Activated T-helper 17 cell treated with anti-CD3 and anti-CD28 coated beads, Interleukin-2, amount 50 U/mL, for 72 hours (primary cell): ENCODE measurements at regions not wholly inside any gene's neighbourhood (a gene's known extent, or its start where the extent isn't known, plus 50 kb on each side); places are given as distances from the start of the nearest gene placed in this dataset.
A peak's percentile ranks its signal among the peaks of the same experiment; 100 is the strongest.

ENCODE experiments used
- ATAC-seq: fragments of 150-1000 bp; cut with Tn5 transposase; replicated peaks from 2 replicates; pipeline ENCODE4 v1.10.0; 2021; ENCODE audit warnings: mild to moderate bottlenecking, moderate library complexity
- H3K27ac Mint-ChIP-seq: one replicate; pipeline ENCODE4 v1.8.0; 2022; ENCODE audit warnings: mixed read lengths
- H3K27me3 Mint-ChIP-seq: one replicate; pipeline ENCODE4 v1.8.0; 2022; ENCODE audit warnings: mixed read lengths
- H3K36me3 Mint-ChIP-seq: one replicate; pipeline ENCODE4 v1.8.0; 2022; ENCODE audit warnings: low read depth, mild to moderate bottlenecking, mixed read lengths
- H3K4me1 Mint-ChIP-seq: one replicate; pipeline ENCODE4 v1.8.0; 2022; ENCODE audit warnings: mixed read lengths
- H3K4me3 Mint-ChIP-seq: one replicate; pipeline ENCODE4 v1.8.0; 2022; ENCODE audit warnings: mild to moderate bottlenecking, mixed read lengths
- H3K9me3 Mint-ChIP-seq: one replicate; pipeline ENCODE4 v1.8.0; 2022; ENCODE audit warnings: mixed read lengths

DNA sequence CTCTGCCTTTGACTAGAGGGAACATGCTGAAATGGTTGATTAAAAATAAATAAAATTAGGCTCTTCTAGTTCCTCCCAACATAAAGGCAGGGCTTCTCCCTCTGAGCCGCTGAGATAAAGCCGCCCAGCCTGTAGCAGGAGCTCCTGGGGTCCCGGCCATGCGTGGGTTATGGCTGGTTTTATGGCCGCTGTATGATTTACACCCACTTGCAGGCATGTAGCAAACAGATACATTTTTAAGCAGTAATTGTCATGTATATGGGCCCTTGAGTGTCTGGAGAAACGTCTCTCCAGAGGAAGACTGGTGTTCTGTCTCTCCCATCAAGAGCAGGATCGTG is 201.0 kb upstream of the TNRC6C start:
- Mint-ChIP-seq H3K9me3 (no peaks in the 10 kb centered on the region), H3K4me3 (no peak overlapping the region), H3K36me3 (no peaks in the 10 kb centered on the region), H3K4me1 (no peaks in the 10 kb centered on the region), H3K27ac (no peak overlapping the region), H3K27me3 (no peaks in the 10 kb centered on the region)
- no peak for ATAC-seq

DNA sequence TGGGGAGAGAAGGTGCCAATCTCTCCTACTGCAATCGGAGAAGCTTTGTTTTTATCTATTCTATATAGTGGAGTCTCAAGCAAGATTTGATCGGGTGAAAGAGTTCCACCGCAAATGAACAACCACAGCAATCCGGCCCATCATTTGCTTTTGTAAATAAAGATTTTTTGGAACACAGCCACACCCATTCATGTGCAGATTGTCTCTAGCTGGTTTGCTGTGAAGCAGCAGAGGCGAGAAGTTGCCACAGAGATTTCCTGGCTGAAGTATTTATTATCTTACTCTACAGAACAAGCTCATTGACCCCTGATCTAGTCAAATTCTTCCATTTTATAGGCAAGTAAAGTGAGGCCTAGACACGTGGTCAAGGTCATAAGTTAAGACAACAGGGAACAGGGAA is 195.5 kb upstream of the TNRC6C start:
- Mint-ChIP-seq H3K4me1 (no peaks in the 10 kb centered on the region), H3K27me3 (no peaks in the 10 kb centered on the region), H3K36me3 (no peaks in the 10 kb centered on the region), H3K9me3 (no peaks in the 10 kb centered on the region), H3K27ac (no peak overlapping the region), H3K4me3 (no peak overlapping the region)
- ATAC-seq = no peak

DNA sequence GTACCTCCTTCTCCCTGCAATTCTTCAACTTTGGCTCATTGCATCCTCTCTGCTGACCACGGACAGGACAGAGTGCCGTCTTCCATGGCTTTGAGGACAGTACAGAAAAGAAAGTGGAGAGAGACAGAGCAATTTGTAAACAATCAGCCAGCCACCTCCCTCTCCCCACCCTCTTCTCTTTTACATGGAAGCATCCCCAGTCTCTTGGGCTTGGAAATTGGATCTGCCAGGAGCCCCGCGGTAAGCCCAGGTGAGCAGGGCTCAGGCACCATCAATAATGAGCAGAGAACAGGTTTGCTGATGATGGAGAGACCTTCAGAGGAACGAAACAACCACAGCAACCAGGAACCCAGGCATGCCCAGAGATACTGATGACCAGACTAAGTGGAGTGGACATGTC is 194.9 kb upstream of the TNRC6C start:
- Mint-ChIP-seq H3K27me3 (no peaks in the 10 kb centered on the region), H3K4me1 (no peaks in the 10 kb centered on the region), H3K27ac (no peak overlapping the region), H3K36me3 (no peaks in the 10 kb centered on the region), H3K4me3 (no peak overlapping the region), H3K9me3 (no peaks in the 10 kb centered on the region)
- no peak for ATAC-seq

DNA sequence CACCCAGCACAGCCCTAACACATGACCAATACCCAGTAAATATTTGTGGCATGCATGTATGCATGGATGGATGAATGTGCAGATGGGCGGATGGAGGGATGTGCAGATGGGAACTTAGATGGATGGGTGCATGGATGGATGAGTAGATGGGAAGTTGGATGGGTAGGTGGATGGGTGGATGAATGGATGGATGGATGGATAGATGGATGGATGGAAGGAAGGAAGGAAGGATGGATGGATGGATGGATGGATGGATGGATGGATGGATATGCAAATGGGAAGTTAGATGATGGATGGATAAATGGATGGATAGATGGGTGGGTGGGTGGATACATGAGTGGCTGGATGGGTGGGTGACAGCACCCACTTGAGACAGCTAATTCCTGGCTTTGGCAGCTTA is 193.2 kb upstream of the TNRC6C start:
- Mint-ChIP-seq H3K4me1 (no peaks in the 10 kb centered on the region), H3K9me3 (no peaks in the 10 kb centered on the region), H3K36me3 (no peaks in the 10 kb centered on the region), H3K4me3 (no peak overlapping the region), H3K27ac (no peak overlapping the region), H3K27me3 (no peaks in the 10 kb centered on the region)
- no peak for ATAC-seq

DNA sequence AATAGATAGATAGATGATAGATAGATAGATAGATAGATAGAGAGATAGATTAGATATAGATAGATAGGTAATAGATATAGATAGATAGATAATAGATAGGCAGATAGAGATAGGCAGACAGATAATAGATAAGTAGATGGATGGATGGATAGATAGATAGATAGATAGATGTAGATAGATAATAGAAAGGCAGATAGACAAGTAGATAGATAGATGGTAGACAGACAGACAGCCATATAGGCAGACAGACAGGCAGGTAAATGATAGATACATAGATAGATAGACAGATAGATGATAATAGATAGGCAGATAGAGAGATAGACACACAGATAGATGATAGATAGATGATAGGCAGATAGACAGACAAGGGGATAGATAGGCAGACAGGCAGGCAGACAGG is 191.4 kb upstream of the TNRC6C start:
- no peak overlapping the region for H3K27ac Mint-ChIP-seq

DNA sequence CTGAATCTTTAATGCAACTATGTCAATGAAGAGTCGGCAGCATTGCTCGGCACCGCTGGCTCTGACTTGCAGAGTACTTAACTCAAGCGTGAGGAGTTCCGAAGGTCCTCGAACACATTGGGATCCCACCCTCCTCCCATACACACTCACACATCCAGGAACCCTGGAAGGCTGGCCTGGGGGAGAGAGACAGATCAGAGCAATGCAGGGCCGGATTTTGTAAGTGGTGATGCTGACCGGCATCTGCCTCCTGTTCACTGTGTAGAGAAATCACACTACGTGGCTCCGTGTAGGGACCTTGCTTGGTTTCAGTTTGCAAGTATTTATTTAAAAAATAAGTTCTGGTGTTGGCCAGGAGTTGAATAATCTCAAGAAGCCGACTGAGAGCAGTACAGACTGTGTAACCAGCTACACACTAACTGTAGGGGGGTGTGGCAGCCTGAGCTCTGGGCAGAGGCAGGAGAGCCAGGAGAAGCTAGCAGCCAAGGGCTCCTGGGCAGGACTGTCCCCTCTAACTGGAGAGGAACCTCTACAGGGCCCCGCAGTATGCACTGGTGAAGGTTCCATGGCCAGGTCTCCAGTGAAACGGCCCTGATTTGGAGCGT is 190.2 kb upstream of the TNRC6C start:
- H3K36me3 Mint-ChIP-seq = no peaks in the 10 kb centered on the region
- H3K27me3 Mint-ChIP-seq = no peaks in the 10 kb centered on the region
- no peak overlapping the region for H3K4me3 Mint-ChIP-seq
- H3K4me1 Mint-ChIP-seq = peaks cover 6% of the 10 kb centered on the region
- no peak overlapping the region for H3K27ac Mint-ChIP-seq
- H3K9me3 Mint-ChIP-seq = no peaks in the 10 kb centered on the region
- no peak for ATAC-seq

More for the DNA sequence above, 191.4 kb upstream of the TNRC6C start:
- no peak for ATAC-seq
- Mint-ChIP-seq H3K9me3 (no peaks in the 10 kb centered on the region), H3K4me3 (no peak overlapping the region), H3K4me1 (peaks cover 1% of the 10 kb centered on the region), H3K36me3 (no peaks in the 10 kb centered on the region), H3K27me3 (no peaks in the 10 kb centered on the region)

DNA sequence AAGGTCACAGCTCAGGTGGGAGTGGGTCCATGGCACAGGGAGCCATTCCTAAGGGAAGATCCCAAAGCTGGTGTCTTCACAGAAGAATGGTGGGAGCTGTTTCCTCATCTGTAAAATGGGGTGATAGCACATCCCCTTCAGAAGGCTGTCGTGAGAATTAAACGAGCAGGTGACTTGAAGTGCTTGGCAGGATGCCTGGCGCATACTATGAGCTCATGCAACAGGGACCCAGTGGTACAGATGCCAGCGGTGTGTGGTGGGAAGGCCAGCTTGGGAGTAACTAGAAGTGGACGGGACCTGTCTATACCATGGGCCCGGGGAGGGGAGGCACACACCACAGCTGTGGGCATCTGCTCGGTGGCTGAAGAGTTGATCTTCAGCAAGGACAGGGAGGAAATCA is 189.3 kb upstream of the TNRC6C start:
- H3K27me3 Mint-ChIP-seq = no peaks in the 10 kb centered on the region
- peaks cover 6% of the 10 kb centered on the region for H3K4me1 Mint-ChIP-seq
- H3K4me3 Mint-ChIP-seq = no peak overlapping the region
- H3K27ac Mint-ChIP-seq = no peak overlapping the region
- ATAC-seq = no peak
- no peaks in the 10 kb centered on the region for H3K9me3 Mint-ChIP-seq
- H3K36me3 Mint-ChIP-seq = no peaks in the 10 kb centered on the region

DNA sequence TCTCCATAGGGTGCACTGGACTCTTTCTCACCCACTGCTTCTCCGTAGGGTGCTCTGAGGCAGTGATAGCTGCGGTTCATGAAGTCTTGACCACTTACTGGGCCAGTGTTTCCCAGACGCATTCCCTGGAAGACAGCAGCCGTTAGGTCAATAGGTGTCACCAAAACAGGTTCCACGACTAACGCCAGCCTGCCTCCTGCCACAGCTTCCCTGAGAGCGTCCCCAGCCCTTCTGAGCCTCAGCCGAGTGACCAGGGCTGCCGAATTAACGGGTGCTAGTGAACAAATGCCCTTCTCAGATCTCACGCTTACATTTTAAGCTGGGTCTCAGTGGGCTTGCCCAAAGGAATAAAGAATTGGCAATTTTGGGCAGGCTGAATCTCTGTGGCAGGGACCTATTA is 188.7 kb upstream of the TNRC6C start:
- H3K36me3 Mint-ChIP-seq = no peaks in the 10 kb centered on the region
- ATAC-seq = no peak
- peaks cover 6% of the 10 kb centered on the region for H3K4me1 Mint-ChIP-seq
- H3K4me3 Mint-ChIP-seq = no peak overlapping the region
- no peaks in the 10 kb centered on the region for H3K27me3 Mint-ChIP-seq
- no peaks in the 10 kb centered on the region for H3K9me3 Mint-ChIP-seq
- H3K27ac Mint-ChIP-seq = no peak overlapping the region

DNA sequence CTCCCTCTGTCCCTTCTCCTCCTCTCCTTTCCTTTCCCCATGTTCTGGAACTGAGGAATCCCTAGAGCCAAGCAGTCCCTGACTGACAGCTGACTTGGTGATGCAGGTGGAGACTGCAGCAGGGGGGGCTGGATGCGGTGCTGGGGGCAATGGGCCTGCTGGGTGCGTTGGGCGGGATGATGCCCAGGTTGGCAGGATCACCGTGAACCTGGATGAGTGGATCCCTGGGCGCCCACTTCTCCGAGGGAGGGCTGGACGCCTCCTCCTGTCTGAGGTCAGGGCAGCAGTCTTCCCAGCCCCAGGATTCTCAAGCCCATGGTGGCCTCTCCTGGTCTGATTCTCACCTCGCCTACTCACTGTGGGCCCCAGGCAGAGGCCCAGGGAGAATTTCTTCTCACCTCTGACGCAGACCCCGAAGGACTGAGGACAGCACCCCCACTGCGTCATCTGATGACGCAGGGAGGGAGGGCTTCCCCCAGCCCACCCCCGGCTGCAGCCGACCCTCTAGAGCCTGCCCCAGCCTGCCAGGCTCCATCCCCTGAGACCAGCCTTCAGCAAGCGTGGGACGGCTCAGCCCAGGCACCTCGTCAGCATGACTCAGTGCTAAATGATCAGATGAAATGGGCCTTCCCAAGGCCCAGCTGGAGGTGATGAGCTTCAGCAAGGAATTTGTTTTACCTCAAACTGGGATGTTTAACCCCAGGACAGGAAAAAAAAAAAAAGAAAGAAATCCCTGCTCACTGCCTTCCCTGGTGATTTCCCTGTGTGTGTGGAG is 188.0 kb upstream of the TNRC6C start:
- Mint-ChIP-seq H3K36me3 (no peaks in the 10 kb centered on the region), H3K4me3 (no peak overlapping the region), H3K27ac (no peak overlapping the region), H3K9me3 (no peaks in the 10 kb centered on the region), H3K27me3 (no peaks in the 10 kb centered on the region), H3K4me1 (peaks cover 6% of the 10 kb centered on the region)
- no peak for ATAC-seq

DNA sequence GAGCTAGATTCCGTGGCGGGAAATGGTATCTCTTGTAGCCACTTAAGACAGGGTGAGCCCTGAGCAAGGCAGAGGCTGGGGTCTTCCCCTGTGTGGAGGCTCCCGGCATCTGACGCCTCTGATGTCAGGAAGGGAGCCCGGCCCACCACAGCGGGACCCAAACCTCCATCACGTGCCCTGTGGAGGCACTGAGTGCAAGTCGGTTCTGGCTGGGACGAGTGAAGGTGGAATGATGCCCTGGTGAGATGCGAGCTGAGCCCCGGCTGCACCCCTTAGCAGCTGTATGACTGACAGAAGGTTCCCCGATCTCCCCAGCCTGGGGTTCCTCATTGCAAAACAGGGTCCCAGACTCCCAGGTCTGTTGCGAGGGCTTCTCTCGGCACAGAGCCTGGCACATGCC is 187.4 kb upstream of the TNRC6C start:
- H3K36me3 Mint-ChIP-seq = no peaks in the 10 kb centered on the region
- H3K27me3 Mint-ChIP-seq = no peaks in the 10 kb centered on the region
- ATAC-seq = no peak
- H3K4me3 Mint-ChIP-seq = no peak overlapping the region
- peaks cover 6% of the 10 kb centered on the region for H3K4me1 Mint-ChIP-seq
- H3K27ac Mint-ChIP-seq = no peak overlapping the region
- no peaks in the 10 kb centered on the region for H3K9me3 Mint-ChIP-seq

DNA sequence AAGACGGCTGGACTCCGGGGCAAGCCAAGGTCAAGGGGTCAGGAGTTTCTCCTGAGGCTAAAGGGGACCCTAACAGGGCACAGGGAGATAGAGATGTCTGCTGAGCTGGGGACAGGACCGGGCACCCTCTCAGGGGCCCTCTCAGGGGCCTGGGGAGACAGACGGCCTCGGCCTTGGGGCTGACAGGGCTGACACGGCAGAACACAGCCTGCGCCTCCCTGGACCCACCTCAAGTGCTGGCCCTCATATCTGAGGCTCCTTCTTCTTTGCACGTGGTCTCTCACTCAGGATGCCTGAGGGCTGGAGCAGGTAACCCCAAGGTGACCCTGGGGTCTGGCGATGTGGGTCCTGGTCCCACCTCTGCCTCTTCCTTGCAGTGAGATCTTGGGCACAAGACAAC is 186.9 kb upstream of the TNRC6C start:
- Mint-ChIP-seq H3K27ac (no peak overlapping the region), H3K9me3 (no peaks in the 10 kb centered on the region)

DNA sequence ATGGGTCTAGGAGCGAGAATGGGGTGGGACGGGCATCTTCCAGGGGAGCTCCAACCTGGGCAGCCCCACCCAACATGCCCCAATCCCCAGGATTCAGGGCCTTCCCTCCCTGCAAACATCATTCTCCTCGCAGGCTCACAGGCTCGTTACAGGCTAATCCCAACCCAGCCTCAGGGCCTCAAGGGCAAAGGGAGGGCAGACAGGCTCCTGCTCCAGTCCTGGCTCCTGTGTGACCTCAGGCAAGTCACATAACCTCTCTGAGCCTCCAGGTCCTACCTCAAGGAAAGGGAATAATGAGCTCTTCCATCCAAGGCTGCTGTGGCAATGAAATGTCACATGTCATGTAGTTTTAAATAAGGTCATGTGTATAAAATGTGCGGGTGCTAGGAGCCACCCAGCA is 186.5 kb upstream of the TNRC6C start:
- Mint-ChIP-seq H3K36me3 (no peaks in the 10 kb centered on the region), H3K27ac (no peak overlapping the region), H3K4me1 (peaks cover 6% of the 10 kb centered on the region), H3K4me3 (no peak overlapping the region), H3K27me3 (no peaks in the 10 kb centered on the region), H3K9me3 (no peaks in the 10 kb centered on the region)
- ATAC-seq = no peak

More for the DNA sequence above, 186.9 kb upstream of the TNRC6C start:
- H3K4me3 Mint-ChIP-seq = no peak overlapping the region
- ATAC-seq = no peak
- no peaks in the 10 kb centered on the region for H3K36me3 Mint-ChIP-seq
- H3K4me1 Mint-ChIP-seq = peaks cover 6% of the 10 kb centered on the region
- no peaks in the 10 kb centered on the region for H3K27me3 Mint-ChIP-seq

DNA sequence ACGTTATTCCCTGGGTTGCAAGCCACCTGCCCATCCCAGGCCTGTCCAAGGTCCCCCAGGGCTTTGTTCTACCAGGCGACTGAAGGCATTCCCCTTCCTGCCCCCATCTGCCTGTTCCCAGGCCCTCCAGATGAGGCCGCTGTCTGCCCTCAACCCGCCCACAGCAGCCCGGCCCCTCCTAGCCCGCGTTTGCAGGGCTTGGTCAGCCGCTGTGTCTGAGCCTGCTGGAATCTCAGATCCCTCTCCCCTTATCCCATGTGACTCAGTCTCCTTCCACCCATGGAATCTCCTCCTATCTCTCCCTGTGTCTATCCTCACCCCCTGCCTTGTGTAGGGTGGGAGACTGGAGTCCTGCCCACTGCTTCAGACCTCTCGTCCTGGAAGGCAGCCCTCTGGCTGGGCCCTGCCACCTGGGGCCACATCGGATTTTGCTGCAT is 186.0 kb upstream of the TNRC6C start:
- Mint-ChIP-seq H3K27me3 (no peaks in the 10 kb centered on the region), H3K4me1 (peaks cover 6% of the 10 kb centered on the region), H3K9me3 (no peaks in the 10 kb centered on the region), H3K36me3 (no peaks in the 10 kb centered on the region), H3K27ac (no peak overlapping the region), H3K4me3 (no peak overlapping the region)
- ATAC-seq = peak; percentile 95

DNA sequence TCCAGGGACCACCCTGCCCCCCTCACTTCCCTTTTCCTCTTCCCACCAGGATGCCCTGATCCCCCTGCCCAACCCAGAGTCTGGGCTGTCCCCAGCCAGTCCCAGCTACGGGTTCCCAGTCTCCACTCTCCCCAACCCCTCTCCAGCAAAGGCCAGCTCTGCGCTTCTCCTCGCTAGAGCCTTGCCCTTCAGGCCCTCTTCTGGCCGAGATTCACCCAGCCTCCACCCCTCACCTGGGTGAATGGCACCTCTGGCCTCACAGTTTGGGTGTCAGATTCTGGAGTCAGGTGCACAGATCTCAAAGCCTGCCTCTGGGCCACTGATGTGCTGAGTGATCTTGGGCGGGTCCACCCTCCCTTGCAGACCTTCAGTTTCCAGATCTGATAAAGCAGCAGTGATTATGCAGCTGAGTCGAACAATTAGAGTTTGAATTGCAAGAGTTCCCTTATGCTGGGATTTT is 185.6 kb upstream of the TNRC6C start:
- Mint-ChIP-seq H3K4me3 (no peak overlapping the region), H3K27ac (no peak overlapping the region), H3K4me1 (peaks cover 6% of the 10 kb centered on the region), H3K9me3 (no peaks in the 10 kb centered on the region), H3K36me3 (no peaks in the 10 kb centered on the region), H3K27me3 (no peaks in the 10 kb centered on the region)
- ATAC-seq = peak; percentile 14

DNA sequence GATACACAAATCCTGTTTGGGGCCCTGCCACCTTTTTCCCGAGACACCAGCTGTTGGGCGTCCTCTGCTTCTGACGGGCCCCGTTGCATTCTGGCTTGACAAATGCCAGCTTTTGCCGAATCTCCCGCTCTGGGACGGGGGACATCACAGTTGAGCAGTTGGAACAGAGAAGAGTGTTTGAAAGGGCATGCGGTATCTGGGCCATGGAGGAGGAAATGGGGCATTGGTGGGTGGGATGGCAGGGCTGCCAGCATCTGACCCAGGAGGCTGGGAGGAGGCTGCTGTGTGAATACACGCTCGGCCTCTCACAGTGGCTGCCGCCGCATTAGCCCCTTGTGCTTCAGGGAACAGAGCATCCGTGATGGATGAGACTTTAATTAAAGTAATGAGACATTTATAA is 184.3 kb upstream of the TNRC6C start:
- Mint-ChIP-seq H3K4me1 (peaks cover 6% of the 10 kb centered on the region), H3K27ac (no peak overlapping the region), H3K36me3 (no peaks in the 10 kb centered on the region), H3K4me3 (no peak overlapping the region), H3K9me3 (no peaks in the 10 kb centered on the region), H3K27me3 (no peaks in the 10 kb centered on the region)
- no peak for ATAC-seq
